ENCODE measurements at regions not wholly inside any gene's neighbourhood (a gene's known extent, or its start where the extent isn't known, plus 50 kb on each side); places are given as distances from the start of the nearest gene placed in this dataset.

DNA sequence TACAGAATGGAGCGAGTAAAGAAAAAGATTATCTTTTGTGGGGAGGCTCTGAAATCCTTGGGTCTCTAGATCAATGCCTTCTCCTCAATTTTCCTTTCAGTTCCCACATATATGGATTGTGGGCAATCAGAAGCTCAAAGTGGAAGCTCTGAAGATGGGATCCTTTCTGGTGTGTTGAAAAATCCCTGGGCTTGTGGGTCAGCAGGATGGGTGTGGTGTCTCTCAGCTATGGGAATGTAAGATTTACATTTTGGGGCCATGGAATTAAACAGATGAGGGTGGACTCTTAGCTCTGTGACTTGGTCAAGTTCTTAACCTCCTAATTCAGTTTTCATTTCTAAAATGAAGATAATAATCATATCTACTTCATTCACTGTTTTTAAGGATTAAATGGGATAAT, 231.9 kb upstream of the CA10 start:
- no peak for DNase-seq (ENCODE audit: low spot score)

DNA sequence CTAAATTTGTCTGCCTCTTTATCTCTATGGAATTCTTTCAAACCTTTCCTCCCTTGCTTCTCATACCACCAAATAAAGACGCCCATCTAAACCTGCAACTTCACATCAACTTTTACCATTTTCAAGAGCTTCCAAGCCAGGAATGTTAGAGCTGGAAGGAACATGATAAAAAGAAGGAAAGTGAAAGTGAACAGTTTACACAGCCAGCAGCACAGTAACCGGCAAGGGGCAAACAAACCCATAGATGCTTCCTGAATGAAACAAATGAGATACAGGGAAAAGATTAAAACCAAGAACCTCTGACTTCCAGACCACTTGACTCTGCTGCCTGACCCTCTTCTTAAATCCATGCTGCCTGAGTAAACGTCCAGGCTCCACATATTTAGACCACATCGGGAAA, 231.1 kb upstream of the CA10 start:
- DNase-seq (ENCODE audit: low spot score): no peak

DNA sequence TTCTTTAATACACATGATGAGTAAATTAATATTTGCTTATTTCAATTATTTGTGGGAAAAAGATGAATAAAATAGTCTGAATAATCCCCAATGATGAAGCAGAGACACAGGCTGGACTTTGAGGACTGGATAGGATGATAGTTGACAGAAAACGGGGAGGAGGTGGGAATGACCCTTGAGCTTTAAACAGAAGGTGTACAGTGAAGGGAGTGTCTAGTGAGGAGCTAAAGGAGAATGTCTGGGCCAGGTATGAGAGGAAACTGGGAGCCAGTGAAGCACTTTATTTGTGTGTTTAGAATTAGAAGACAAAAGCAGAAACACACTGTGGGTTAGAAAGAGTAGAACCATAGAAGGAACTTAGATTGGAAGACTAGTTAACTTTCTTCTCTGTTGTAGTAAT, 230.4 kb upstream of the CA10 start:
- no peak for DNase-seq (ENCODE audit: low spot score)

DNA sequence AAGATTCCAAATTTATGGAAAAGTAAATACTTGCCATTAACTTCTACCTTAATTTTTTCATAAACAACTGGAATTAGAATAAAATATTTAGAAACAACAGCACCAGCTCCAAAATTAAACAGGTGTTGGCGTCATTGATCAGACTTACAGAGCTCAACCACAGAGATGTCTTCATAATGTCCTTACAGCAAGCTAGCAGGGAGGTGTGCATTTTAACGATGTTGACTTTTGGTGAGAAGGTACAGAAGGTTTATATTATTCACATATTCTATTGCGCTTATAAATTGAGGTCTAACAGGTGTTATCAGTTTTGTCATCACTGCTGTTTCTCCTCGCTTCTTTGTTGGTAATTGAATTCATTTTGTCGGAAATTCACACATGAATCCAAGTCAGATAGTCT, 226.2 kb upstream of the CA10 start:
- no peak for DNase-seq (ENCODE audit: low spot score)

DNA sequence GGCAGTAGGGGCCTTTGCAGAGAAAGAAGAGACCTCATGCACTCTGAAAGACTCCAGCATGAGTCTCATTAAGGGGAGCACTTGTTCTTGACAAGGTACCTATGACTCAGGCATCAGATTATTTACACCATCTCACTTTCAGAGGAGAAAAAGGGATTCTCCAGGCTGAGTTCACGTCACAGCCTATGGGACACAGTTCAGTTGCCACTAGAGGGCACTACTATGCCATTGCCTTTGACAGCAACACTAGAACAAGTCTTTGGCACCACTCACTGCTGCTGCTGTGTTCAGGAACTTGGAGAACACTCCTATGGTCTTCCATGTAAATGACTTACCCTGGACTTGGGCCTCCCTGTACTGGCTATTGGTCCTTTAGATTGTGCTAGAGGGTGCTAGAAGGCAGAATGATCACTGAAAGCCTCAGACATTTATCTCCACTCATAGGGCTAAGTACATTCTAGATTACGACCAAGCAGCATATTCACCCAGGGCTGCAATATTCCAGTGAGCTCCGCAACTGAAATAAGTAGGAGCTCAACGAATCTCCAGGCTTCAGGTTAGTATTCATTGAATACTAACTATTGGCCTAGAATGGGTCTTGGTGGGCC, 225.1 kb upstream of the CA10 start:
- DNase-seq (ENCODE audit: low spot score): peak; percentile 56

DNA sequence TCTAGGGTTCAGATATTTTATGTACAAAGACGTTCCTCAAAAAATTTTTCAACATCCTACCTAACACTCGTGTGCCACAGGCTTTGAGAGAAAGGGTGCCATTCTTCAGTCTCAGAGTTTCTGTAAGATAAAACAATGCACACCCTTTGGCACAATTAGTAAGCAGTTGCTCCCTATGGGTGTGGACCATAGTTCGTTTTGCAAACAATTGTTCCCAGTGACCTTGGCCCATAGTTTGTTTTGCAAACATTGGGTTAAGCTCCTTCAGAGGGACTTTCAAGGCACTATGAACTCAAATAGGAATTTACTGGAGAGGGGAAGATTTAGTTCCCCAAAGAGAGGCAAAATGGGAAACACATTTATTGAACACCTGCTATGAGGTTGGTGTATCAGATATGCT, 220.3 kb upstream of the CA10 start:
- no peak for DNase-seq (ENCODE audit: low spot score)

DNA sequence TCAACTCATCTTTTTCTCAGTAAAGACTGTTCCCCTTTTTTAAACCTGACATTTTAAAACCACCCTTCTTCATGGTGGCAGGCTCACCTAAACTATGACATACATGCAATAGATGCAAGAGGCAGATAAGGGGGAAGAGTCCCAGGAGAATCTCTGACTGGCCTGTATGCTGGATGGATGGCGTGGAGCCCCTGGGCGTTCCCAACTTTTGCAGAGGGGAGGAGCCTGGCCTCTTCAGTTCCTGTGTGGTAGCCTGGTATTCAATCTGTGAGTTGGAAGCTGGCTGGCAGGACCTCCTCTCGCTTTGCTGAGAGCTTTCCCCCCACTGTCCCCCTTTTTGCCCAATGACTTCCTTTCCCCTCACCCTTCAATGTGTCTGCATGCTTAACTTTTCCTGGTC, 217.6 kb upstream of the CA10 start:
- DNase-seq (ENCODE audit: low spot score): no peak

DNA sequence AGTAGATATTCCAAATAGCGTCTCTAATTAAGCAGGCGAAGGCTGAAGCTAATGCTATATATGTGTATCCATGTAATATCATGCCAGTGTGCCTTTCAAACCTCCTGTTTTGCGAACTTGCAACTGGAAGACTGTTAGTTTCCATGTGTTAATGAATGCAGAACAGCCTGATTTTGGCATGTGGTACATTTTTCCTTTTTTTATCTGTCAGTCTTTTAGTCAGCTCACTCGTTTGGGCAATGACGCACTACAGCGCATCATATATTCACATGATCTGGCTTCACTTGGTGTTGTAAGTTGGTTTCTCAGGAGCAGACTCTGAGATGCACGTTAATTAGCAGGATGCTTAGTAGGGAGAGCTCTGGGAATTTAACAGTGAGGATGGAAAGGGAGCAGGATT, 210.4 kb upstream of the CA10 start:
- no peak for DNase-seq (ENCODE audit: low spot score)

DNA sequence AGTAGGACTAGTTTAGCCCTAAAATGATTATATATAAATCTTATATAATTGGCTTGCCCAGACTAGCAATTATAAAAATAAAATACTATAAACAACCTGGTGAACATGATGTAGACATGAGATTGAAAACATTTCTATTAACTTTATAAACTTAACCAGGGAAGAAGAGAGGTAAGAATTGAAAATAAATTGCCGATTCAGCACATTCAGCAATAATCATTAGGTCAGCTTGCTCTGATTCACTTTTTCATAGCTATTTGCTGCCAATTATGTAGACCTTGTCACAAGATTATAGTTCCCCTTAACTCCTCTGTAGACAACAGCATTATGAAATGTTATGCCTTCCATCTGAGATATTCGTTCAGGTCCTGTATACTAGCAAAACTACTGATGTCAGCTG, 199.3 kb upstream of the CA10 start:
- DNase-seq (ENCODE audit: low spot score): no peak

DNA sequence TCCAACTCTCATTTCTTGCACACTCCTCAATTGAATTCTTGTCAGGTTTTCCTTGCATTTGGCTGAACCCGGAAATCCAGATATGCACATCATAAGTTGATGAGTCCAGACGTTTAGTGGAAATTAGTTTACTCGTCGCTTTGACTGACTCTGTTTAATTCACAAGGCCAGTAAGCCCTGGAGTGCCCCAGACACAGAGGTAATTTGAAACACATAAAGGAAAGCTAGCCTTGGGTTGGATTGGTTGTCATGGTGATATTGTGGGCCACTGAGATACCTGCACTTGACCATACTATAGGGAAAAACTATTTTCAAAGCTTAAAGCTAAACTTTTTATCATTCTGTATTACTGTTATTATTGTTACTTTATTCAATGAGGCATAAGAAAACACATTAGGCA, 178.3 kb upstream of the CA10 start:
- DNase-seq (ENCODE audit: low spot score): no peak

DNA sequence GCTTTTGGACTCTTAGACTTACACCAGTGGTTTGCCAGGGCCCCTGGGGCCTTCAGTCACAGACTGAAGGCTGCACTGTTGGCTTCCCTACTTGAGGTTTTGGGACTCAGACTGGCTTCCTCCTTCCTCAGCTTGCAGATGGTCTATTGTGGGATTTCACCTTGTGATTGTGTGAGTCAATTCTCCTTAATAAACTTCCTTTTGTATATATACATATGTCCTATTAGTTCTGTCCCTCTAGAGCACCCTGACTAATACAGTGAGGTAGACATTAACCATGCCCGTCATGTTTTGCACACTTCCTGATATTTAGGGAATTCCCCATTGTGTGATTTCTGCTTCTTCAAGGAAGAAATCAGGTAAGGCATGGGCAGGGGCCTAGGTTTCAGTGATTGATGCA, 147.8 kb upstream of the CA10 start:
- no peak for DNase-seq (ENCODE audit: low spot score)

DNA sequence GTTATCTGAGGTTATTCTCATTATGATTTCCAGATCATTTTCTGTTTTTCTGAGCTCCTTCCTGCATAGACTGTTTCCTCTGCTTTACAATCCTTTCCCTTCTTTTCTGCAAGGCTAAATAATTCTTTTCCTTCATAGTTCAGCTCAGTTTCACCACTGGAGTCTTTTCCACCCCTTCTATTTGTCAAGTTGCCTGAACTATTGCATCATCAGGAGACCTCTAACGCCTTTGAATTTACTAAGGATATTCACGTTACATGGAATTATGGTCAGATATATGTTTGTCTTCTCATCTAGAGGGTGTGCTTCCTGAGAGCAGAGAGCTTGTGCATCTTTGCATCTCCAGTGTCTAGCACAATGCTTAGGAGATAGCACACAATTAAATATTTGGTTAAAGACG, 140.4 kb upstream of the CA10 start:
- no peak for DNase-seq (ENCODE audit: low spot score)

DNA sequence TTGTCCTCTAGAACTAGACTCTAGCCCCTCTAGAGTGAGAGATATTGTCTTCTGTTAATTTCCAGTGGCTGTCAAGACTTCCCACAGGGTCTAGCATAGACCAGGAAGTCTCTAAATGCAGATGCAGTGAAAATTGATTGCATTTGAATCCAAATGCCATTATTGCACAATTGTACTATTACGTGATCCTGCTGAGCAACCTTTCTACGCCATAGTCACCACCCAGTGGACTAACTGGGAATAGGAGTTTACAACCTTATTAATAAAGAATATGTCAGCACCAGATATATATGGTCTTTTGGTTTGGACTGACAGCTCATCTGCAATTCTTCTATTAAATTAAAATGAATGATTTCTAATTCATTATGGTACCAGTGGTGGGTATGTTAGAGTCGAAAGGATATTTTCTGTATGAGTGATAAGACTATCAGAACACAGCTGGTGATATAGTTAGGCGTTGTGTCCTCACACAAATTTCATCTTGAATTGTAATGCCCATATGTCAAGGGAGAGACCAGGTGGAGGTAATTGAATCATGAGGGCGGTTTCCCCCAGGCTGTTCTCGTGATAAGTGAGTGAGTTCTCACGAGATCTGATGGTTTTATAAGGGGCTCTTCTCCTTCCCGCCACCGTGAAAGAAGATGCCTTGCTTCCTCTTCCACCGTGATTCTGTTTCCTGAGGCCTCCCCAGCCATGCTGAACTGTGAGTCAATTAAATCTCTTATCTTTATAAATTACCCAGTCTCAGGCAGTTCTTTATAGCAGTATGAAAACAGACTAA, 138.9 kb upstream of the CA10 start:
- DNase-seq (ENCODE audit: low spot score): peak; percentile 43

DNA sequence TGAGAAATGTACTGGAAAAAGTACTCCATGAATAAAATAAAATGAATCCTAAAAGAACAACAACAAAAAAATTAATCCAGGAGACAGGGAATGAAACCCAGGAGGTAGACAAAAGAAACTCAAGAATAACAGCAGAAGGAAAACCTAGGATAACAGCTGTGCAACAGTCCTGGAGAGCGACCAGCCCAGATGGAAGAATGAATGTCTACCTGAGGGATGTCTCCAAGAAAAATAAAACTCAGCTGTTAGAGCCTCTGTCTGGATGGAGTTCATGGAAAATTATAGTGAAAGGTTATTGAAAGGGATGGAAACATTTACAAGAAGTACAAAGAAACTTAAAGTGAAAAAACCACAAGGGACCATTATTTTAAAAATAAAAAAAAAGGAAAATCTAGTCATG, 135.8 kb upstream of the CA10 start:
- no peak for DNase-seq (ENCODE audit: low spot score)

DNA sequence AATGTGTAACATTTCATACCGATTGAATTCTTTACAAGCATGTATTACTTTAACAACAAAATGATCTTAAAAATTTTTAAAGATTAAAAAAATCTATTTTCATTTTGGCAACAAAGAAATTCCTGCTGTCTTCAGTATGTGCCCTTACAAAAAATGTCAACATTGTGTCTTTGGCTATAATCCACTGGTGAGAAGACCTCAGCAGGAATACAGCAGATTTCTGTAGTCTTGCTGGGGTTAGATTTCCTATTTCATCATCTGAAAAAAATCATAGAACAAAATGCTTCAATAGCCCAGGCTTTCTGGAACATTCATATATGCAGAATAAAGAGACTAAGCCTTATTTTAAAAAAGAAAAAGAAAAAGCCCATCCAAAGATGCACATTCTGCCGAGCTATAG, 129.1 kb upstream of the CA10 start:
- peak; percentile 54 for DNase-seq (ENCODE audit: low spot score)

DNA sequence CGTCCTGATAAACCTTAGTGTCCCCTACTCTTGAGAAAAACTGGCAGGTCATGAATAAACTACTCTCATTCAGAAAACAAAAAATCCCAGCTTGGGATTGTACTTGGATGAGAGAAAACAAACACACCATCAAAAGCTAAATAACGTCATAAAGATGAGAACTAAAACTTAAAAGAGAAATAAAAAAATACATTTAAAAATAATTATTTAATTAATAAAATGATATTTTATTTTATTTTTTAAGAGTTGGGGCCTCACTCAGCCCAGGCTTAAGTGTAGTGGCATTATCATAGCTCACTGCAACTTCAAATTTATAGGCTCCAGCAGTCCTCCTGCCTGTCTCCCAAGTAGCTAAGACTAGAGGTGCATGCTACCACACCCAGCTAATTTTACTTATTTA, 125.4 kb upstream of the CA10 start:
- no peak for DNase-seq (ENCODE audit: low spot score)

DNA sequence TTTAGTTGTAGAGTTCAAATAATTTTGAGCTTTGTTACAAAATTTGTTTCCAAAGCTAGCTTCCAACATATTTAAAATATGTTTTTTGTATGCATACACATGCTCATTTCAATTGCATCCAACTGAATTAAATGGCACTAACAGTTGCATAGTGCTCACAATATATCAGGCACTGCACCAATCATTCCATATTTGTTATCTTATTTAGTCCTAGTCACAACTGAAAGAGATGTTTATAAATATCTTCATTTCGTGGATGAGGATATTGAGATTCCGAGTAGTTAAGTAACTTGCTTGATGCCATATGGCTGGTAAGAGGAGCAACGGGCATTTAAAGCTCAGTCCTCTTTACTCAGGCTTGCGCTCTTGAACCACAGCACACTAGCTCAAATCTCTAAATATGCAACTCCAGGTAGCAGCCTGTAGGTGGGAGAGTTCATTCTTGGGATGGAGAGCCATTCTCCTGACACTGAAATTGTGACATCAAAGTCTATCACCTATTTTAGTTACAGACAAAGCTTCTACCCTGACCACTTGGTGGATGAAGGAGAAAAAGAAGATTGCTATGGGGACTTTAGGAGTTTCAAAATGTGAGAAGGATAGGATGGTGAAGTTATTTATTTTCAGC, 118.0 kb upstream of the CA10 start:
- DNase-seq (ENCODE audit: low spot score): no peak

DNA sequence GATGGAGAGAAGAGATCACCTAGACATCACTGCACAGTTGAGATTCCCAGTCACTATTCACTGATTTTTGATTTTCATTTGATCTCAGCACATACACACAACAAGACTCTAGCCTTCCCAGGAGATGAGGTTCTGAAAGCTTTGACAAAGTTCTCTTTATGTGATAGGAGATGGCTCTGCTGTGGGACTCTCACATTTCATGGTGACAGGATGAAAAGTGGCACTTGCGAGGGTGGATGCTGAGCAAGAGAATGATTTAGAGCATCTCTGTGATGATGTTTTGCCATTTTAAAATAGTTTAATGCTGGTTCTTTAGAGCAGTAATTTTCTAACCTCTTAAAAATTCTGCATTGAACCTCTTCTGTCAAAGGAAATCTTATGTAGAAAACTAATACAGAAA, 113.3 kb upstream of the CA10 start:
- no peak for DNase-seq (ENCODE audit: low spot score)

DNA sequence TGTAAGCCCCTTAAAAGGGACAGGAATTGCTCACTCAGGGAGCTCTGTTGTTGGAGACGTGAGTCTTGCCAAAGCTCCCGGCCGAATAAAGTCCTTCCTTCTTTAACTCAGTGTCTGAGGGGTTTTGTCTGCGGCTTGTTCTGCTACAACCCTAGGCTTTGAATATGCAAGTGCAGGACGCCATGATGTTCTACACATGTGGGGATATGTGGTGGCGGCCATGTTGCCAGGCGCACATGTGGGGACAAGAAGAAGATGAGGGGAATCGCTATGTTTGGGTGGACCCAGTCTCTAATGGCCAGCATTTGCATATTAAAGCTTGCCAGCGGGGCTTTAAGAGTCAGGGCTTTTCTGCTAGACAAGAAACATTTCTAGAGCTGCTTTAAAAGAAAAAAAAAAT, 96.8 kb upstream of the CA10 start:
- no peak for DNase-seq (ENCODE audit: low spot score)

DNA sequence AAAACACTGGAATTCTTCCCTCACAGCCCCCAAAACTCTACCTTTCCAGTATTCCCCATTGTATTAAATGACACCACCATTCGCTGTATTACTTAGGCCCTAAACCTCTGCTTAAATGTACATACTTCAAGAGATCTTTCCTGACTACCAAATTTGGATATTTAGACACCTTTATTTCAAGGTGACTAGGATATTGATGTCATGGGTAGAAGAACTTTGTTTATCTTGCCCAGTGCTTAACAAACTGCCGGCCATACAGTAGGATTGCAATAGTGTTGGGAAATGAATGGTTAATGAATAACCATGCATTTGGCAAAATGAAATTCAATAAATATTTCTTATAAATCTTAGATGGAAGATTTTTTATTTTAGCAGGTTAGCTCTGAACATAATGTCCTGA, 86.2 kb upstream of the CA10 start:
- DNase-seq (ENCODE audit: low spot score): no peak

DNA sequence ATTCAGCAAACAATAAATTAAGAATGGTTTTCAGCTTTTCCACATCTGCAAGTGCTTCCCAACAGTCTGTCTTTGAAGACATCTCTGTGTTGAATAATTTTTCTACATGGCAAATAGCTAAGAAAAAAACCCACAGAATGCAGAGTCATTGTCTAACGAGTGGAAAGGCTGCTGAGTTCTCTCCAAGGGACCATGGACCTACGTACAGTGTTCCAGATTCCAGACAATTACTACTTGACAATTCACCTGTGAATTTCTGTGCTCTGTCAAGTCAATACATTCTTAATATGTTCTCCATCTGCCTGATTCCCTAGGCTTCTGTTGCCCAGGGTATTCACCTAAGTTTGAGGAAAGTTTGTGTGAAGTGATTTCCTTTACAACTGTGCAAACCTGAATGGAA, 83.8 kb upstream of the CA10 start:
- no peak for DNase-seq (ENCODE audit: low spot score)

DNA sequence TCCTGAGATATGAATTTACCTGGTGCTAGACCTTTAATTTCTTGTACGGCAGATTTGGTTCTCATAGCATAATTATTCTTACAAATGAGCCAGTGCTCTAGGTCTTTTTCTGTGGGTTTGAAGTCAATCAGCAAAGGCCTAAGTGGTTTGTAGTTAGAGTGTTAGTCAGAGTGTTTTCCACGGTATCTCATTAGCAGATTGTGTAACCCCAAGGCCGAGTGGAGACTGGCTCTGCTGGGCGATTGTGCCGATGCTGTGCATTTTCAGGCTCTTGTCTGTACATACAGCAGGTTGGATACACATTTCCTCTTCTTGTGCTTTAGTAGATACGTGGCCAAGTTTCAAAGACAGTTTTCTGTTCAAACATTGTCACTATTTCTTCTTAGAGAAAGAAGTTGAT, 78.6 kb upstream of the CA10 start:
- no peak for DNase-seq (ENCODE audit: low spot score)

DNA sequence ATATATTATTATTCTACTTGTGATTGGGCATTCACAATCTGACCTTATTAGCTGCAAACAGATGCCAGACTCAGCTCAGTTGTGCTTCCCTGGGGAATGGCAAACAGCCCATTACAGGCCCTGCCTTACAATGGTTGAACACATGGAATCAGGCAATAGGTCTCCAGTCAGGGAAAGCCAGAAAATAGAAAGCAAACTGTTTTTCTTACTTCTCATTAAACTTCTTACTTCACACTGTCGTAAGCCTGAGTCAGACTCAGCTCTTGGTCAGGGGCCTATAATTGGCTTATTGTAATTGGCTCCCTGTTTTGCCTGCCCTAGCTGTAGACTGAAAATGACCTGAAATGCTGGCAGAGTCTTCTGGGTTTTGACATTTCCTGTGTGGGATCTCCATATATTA, 77.0 kb upstream of the CA10 start:
- DNase-seq (ENCODE audit: low spot score): no peak

DNA sequence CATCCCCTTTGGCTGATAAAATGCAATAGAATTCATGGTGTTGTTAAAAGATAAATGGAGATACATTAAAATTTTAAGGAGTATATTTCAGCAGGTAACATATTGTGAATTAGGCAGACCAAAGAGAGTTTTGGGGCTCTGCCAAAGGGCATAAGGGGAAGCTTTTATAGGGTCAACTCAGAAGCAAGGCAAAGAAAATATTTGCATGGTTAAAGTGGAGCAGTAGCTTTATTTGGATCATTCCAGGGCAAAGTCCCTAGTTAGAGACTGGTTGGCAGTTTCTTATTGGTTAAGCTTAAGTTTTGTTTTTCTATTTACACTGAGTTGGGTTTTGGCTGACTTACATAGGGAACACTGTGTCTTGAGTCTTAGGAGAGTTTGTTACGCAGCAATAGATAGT, 75.1 kb upstream of the CA10 start:
- no peak for DNase-seq (ENCODE audit: low spot score)

All from cerebellar cortex (tissue), 1 donor.